Skin epidermis (tissue), 12 donors: ENCODE measurements at regions not wholly inside any gene's neighbourhood (a gene's known extent, or its start where the extent isn't known, plus 50 kb on each side); places are given as distances from the start of the nearest gene placed in this dataset.

Source experiments
- H3K27ac ChIP-seq, 21 experiments: fragments of 200-600 bp; sonication (generic) in 11 of 21; one replicate each; pipeline ENCODE4 v1.5.0; 2020; ENCODE audit warnings: mild to moderate bottlenecking in 3 of 21, inconsistent platforms in 2 of 21, moderate library complexity in 2 of 21
- H3K4me3 ChIP-seq, 7 experiments: fragments of 200-600 bp; sonication (generic) in 2 of 7; one replicate each; pipeline ENCODE4 v1.5.0; 2020; ENCODE audit warnings: inconsistent platforms in 2 of 7, mild to moderate bottlenecking in 2 of 7, moderate library complexity in 1 of 7

GRCh38 chr17:53996131-53996530 lies 173.4 kb downstream of the KIF2B start:
- Histone ChIP-seq H3K4me3 (no peak overlapping the region), H3K27ac (no peak overlapping the region)

- H3K4me3 ChIP-seq, result no peak overlapping the region
- no peak overlapping the region for H3K27ac ChIP-seq
Observed at GRCh38 chr17:53996890-53997289, 174.2 kb downstream of the KIF2B start.

- no peak overlapping the region for H3K4me3 ChIP-seq
Observed at GRCh38 chr17:54007855-54008254, 185.1 kb downstream of the KIF2B start.

GRCh38 chr17:54009502-54009901 lies 186.8 kb downstream of the KIF2B start:
- Histone ChIP-seq H3K27ac (no peak overlapping the region), H3K4me3 (no peak overlapping the region)

More at GRCh38 chr17:54007855-54008254, 185.1 kb downstream of the KIF2B start:
- H3K27ac ChIP-seq, result no peak overlapping the region

GRCh38 chr17:54013072-54013471 lies 190.3 kb downstream of the KIF2B start:
- H3K4me3 ChIP-seq, result no peak overlapping the region

GRCh38 chr17:54015734-54016133 lies 193.0 kb downstream of the KIF2B start:
- H3K4me3 ChIP-seq, result no peak overlapping the region
- H3K27ac ChIP-seq, result no peak overlapping the region

More at GRCh38 chr17:54013072-54013471, 190.3 kb downstream of the KIF2B start:
- H3K27ac ChIP-seq, result no peak overlapping the region

GRCh38 chr17:54021418-54021817 lies 198.7 kb downstream of the KIF2B start:
- Histone ChIP-seq H3K27ac (no peak overlapping the region), H3K4me3 (no peak overlapping the region)

- no peak overlapping the region for H3K4me3 ChIP-seq
- H3K27ac ChIP-seq, result no peak overlapping the region
Observed at GRCh38 chr17:54028986-54029580, 206.4 kb downstream of the KIF2B start.

GRCh38 chr17:54029986-54030385 lies 207.3 kb downstream of the KIF2B start:
- no peak overlapping the region for H3K27ac ChIP-seq
- H3K4me3 ChIP-seq, result no peak overlapping the region

- Histone ChIP-seq H3K27ac (no peak overlapping the region), H3K4me3 (no peak overlapping the region)
Observed at GRCh38 chr17:54046570-54046969, 223.8 kb downstream of the KIF2B start.

GRCh38 chr17:54063639-54064038 lies 240.9 kb downstream of the KIF2B start:
- no peak overlapping the region for H3K27ac ChIP-seq

GRCh38 chr17:54085020-54085419 lies 262.3 kb downstream of the KIF2B start:
- Histone ChIP-seq H3K4me3 (no peak overlapping the region), H3K27ac (no peak overlapping the region)

More at GRCh38 chr17:54063639-54064038, 240.9 kb downstream of the KIF2B start:
- no peak overlapping the region for H3K4me3 ChIP-seq

GRCh38 chr17:54085934-54086333 lies 263.2 kb downstream of the KIF2B start:
- H3K4me3 ChIP-seq, result no peak overlapping the region
- no peak overlapping the region for H3K27ac ChIP-seq

- H3K27ac ChIP-seq, result no peak overlapping the region
- H3K4me3 ChIP-seq, result no peak overlapping the region
Observed at GRCh38 chr17:54096216-54096615, 273.5 kb downstream of the KIF2B start.

GRCh38 chr17:54099221-54099620 lies 276.5 kb downstream of the KIF2B start:
- H3K27ac ChIP-seq, result no peak overlapping the region
- H3K4me3 ChIP-seq, result no peak overlapping the region

GRCh38 chr17:54102246-54102645 lies 279.5 kb downstream of the KIF2B start:
- Histone ChIP-seq H3K27ac (no peak overlapping the region), H3K4me3 (no peak overlapping the region)

GRCh38 chr17:54111576-54111975 lies 288.8 kb downstream of the KIF2B start:
- Histone ChIP-seq H3K4me3 (no peak overlapping the region), H3K27ac (no peak overlapping the region)

- Histone ChIP-seq H3K4me3 (no peak overlapping the region), H3K27ac (no peak overlapping the region)
Observed at GRCh38 chr17:54117452-54117851, 294.7 kb downstream of the KIF2B start.

GRCh38 chr17:54124456-54124855 lies 301.7 kb downstream of the KIF2B start:
- Histone ChIP-seq H3K4me3 (no peak overlapping the region), H3K27ac (no peak overlapping the region)

- Histone ChIP-seq H3K4me3 (no peak overlapping the region), H3K27ac (no peak overlapping the region)
Observed at GRCh38 chr17:54153423-54153822, 330.7 kb downstream of the KIF2B start.

GRCh38 chr17:54157542-54157941 lies 334.8 kb downstream of the KIF2B start:
- Histone ChIP-seq H3K4me3 (no peak overlapping the region), H3K27ac (no peak overlapping the region)
